ENCODE measurements at regions not wholly inside any gene's neighbourhood (a gene's known extent, or its start where the extent isn't known, plus 50 kb on each side); places are given as distances from the start of the nearest gene placed in this dataset.

DNA sequence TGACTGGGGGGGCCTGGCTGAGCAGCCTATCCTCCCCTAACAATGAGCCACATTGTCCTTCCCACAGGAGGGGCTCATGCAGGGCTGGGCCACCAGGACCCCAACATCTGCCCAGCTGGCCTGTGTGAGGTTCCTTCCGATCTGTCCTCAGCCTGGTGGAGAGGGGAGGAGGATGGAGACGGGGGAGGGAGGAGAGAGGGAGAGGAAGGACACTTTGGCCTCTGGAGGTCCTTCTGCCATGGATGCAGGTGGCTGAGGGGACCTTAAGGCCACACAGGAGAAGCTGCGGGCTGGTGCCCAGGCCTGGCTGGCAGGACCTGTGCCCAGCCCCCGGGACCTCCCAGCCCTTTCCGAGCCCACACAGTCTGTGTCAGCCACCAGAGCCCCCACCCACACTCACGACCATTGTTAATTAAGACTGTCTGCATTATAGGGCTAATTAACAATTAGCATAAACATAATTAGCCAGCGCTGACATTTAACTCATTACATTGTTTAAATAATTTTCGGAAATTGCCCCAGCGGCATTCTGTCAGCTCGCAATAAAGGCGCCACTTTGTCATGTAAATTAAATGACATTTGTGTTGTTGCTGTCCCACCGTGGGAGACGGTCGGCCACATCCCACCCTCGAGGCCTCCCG lies 53.0 kb upstream of the NKX1-1 start:
- TF ChIP-seq, protein P1, sequence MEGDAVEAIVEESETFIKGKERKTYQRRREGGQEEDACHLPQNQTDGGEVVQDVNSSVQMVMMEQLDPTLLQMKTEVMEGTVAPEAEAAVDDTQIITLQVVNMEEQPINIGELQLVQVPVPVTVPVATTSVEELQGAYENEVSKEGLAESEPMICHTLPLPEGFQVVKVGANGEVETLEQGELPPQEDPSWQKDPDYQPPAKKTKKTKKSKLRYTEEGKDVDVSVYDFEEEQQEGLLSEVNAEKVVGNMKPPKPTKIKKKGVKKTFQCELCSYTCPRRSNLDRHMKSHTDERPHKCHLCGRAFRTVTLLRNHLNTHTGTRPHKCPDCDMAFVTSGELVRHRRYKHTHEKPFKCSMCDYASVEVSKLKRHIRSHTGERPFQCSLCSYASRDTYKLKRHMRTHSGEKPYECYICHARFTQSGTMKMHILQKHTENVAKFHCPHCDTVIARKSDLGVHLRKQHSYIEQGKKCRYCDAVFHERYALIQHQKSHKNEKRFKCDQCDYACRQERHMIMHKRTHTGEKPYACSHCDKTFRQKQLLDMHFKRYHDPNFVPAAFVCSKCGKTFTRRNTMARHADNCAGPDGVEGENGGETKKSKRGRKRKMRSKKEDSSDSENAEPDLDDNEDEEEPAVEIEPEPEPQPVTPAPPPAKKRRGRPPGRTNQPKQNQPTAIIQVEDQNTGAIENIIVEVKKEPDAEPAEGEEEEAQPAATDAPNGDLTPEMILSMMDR (conservative IDR thresholded peaks at IDR 0.05; ENCODE audit: low read depth, low read length) = no peak
- H3K4me3 ChIP-seq (ENCODE audit: low read length) = no peak overlapping the region
- no peak for DNase-seq (ENCODE audit: low read depth)

DNA sequence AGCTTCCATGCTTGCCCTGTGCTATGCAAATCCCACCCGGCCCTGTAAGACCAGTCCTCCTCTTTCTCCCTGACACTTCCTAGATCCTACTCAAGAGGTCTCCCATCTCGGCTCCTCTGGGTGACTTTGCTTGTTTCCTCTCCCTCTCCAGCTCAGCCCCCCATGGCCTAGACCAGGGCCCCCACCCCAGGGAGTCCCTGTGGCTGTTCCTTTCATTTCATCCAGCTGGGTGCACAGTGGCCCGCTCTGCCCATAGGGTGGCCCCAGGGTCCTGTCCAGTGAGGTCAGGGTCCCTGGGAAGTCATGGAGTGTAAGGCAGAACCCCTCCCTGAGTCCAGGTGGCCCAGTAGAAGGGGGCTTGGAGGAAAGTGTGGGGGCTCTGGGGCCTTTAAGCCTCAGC lies 52.3 kb upstream of the NKX1-1 start:
- TF ChIP-seq, protein P1 (conservative IDR thresholded peaks at IDR 0.05; ENCODE audit: low read depth, low read length) = no peak
- H3K4me3 ChIP-seq (ENCODE audit: low read length) = no peak overlapping the region
- DNase-seq (ENCODE audit: low read depth) = no peak
